ENCODE measurements at regions not wholly inside any gene's neighbourhood (a gene's known extent, or its start where the extent isn't known, plus 50 kb on each side); places are given as distances from the start of the nearest gene placed in this dataset.

DNA sequence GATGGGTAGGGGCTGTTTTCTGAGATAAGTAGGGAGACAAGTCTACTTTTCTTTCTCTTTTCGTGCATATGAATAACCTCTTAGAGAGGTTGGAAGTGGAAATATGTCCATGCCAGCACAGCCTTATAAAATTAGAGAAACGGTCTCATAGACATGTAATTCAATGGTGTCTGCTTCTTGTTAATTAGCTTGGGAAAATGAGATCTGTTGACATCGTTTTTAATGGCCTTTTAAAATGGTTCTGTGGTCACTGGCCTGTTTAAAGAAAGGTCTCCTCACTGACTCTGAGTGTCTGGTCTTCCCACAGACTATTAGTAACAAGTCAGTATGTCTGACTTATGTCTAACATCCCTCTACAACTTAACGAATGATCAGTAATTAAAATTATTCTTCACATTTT lies 487.1 kb downstream of the SLITRK6 start (continued):
- TF ChIP-seq ZNF274 (IDR thresholded peaks at IDR 0.05; ENCODE audit: low read depth, low read length) (no peak), EGR1 (IDR thresholded peaks at IDR 0.05; ENCODE audit: low read depth) (no peak), TCF7L2 (IDR thresholded peaks at IDR 0.05; ENCODE audit: borderline replicate concordance, extremely low read depth, insufficient read depth, insufficient read length) (no peak), FOSL1 (IDR thresholded peaks at IDR 0.05; ENCODE audit: low read depth) (no peak), EZH2phosphoT487 (IDR thresholded peaks at IDR 0.05; ENCODE audit: borderline replicate concordance) (no peak), SP1 (IDR thresholded peaks at IDR 0.05; ENCODE audit: low read depth) (no peak), ELF1 (IDR thresholded peaks at IDR 0.05; ENCODE audit: borderline replicate concordance, low read depth) (no peak)
- TF ChIP-seq, protein P1, sequence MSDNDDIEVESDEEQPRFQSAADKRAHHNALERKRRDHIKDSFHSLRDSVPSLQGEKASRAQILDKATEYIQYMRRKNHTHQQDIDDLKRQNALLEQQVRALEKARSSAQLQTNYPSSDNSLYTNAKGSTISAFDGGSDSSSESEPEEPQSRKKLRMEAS (IDR thresholded peaks at IDR 0.05): no peak
- TF ChIP-seq, protein P2, sequence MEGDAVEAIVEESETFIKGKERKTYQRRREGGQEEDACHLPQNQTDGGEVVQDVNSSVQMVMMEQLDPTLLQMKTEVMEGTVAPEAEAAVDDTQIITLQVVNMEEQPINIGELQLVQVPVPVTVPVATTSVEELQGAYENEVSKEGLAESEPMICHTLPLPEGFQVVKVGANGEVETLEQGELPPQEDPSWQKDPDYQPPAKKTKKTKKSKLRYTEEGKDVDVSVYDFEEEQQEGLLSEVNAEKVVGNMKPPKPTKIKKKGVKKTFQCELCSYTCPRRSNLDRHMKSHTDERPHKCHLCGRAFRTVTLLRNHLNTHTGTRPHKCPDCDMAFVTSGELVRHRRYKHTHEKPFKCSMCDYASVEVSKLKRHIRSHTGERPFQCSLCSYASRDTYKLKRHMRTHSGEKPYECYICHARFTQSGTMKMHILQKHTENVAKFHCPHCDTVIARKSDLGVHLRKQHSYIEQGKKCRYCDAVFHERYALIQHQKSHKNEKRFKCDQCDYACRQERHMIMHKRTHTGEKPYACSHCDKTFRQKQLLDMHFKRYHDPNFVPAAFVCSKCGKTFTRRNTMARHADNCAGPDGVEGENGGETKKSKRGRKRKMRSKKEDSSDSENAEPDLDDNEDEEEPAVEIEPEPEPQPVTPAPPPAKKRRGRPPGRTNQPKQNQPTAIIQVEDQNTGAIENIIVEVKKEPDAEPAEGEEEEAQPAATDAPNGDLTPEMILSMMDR (IDR thresholded peaks at IDR 0.05 in 2 of 3, conservative IDR thresholded peaks at IDR 0.05 in 1 of 3; ENCODE audit: borderline replicate concordance in 1 of 3, insufficient read depth in 1 of 3, low read depth in 2 of 3, low read length in 2 of 3): no peak

GRCh38 chr13:85303630-85304029 lies 495.6 kb downstream of the SLITRK6 start:
- H3K4me3 ChIP-seq (replicated peaks in 1 of 2; ENCODE audit: low read depth in 1 of 2, low read length in 2 of 2): no peak overlapping the region
- no peaks in the 10 kb centered on the region; a peak in 2 of 4 replicates for H3K9me3 ChIP-seq (ENCODE audit: control insufficient read depth in 1 of 2, insufficient read depth in 1 of 2, low read depth in 1 of 2, low read length in 2 of 2)
- no peak overlapping the region for H3K9ac ChIP-seq (ENCODE audit: low read length)
- no peaks in the 10 kb centered on the region for H3K36me3 ChIP-seq (ENCODE audit: control insufficient read depth in 1 of 2, insufficient read depth in 2 of 2, low read length in 2 of 2)
- H3K4me2 ChIP-seq (ENCODE audit: low read length): no peak overlapping the region
- H3K9me2 ChIP-seq (ENCODE audit: insufficient read depth): no peaks in the 10 kb centered on the region
- POLR2A ChIA-PET: no interaction called here
- intact Hi-C loops (cut with micrococcal nuclease): no loop called here
- H3K4me1 ChIP-seq (ENCODE audit: control insufficient read depth in 1 of 2, insufficient read depth in 2 of 2, low read length in 2 of 2): no peaks in the 10 kb centered on the region
- no peak overlapping the region for H2AFZ ChIP-seq (ENCODE audit: low read depth, low read length, poor library complexity, severe bottlenecking)
- H3K27ac ChIP-seq (ENCODE audit: low read depth, low read length): no peak overlapping the region
- no peak for DNase-seq (ENCODE audit: low read depth, low spot score)
- no TSS peak for BruUV-seq (replicated peaks)
- no peaks in the 10 kb centered on the region for H4K20me1 ChIP-seq (ENCODE audit: insufficient read depth)
- TF ChIP-seq EZH2 (IDR thresholded peaks at IDR 0.05) (no peak), YY1 (IDR thresholded peaks at IDR 0.05; ENCODE audit: extremely low read depth, insufficient replicate concordance, low read depth, low read length) (no peak), JUND (IDR thresholded peaks at IDR 0.05) (no peak), REST (IDR thresholded peaks at IDR 0.05; ENCODE audit: low read depth) (no peak), TCF7L2 (IDR thresholded peaks at IDR 0.05; ENCODE audit: borderline replicate concordance, extremely low read depth, insufficient read depth, insufficient read length) (no peak), SRF (IDR thresholded peaks at IDR 0.05; ENCODE audit: low read depth) (no peak), CBX3 (IDR thresholded peaks at IDR 0.05; ENCODE audit: low read depth) (no peak)
- CTCF ChIA-PET: no interaction called here
- no peaks in the 10 kb centered on the region for H3K79me2 ChIP-seq (ENCODE audit: insufficient read depth, low read length)
- RAD21 ChIA-PET (ENCODE audit: low non-redundant PET in 1 of 2, low total read pairs in 2 of 2, uncharacterized antibody in 2 of 2, unreplicated experiment in 2 of 2): no interaction called here
- no peaks in the 10 kb centered on the region for H3K27me3 ChIP-seq (ENCODE audit: insufficient read depth, low read length)
- no peak for ATAC-seq

Measured in HCT116 (cell line).